Fibroblast of lung (primary cell): ENCODE measurements at regions not wholly inside any gene's neighbourhood (a gene's known extent, or its start where the extent isn't known, plus 50 kb on each side); places are given as distances from the start of the nearest gene placed in this dataset.

ENCODE experiments used
- DNase-seq, 2 donors: peaks; one replicate each; pipeline versions ENCODE4 v3.0.0 to v3.0.0-alpha.2; 2010; ENCODE audit warnings: low read depth in 2 of 2
- H2AFZ ChIP-seq: 2 replicates; pipeline ENCODE4 v1.5.1; 2012; ENCODE audit warnings: low read length, control low read depth, inconsistent platforms
- H3K27ac ChIP-seq: 2 replicates; pipeline ENCODE4 v1.5.1; 2011; ENCODE audit warnings: low read length, control low read depth; ENCODE audit not compliant: insufficient read depth
- H3K27me3 ChIP-seq: 2 replicates; pipeline ENCODE4 v1.5.1; 2011; ENCODE audit warnings: mild to moderate bottlenecking, low read length; ENCODE audit not compliant: control insufficient read depth, insufficient read depth
- H3K36me3 ChIP-seq: 2 replicates; pipeline ENCODE4 v1.5.1; 2011; ENCODE audit warnings: low read length; ENCODE audit not compliant: control insufficient read depth, insufficient read depth
- H3K4me1 ChIP-seq: 2 replicates; pipeline ENCODE4 v1.5.1; 2011; ENCODE audit warnings: low read length; ENCODE audit not compliant: control insufficient read depth, insufficient read depth; ENCODE audit errors: extremely low read depth
- H3K4me2 ChIP-seq: 2 replicates; pipeline ENCODE4 v1.5.1; 2011; ENCODE audit warnings: low read length, control low read depth; ENCODE audit not compliant: insufficient read depth; ENCODE audit errors: extremely low read depth
- H3K4me3 ChIP-seq, 4 experiments: fragments of 200-600 bp in 1 of 4; sonication (generic) in 1 of 4; replicated peaks in 1 of 4; 2 replicates each; pipeline ENCODE4 v1.5.1; 2011 to 2016; ENCODE audit warnings: low read length in 4 of 4, low read depth in 3 of 4, mild to moderate bottlenecking in 3 of 4, control low read depth in 2 of 4, inconsistent platforms in 1 of 4, mixed read lengths in 1 of 4; ENCODE audit not compliant: insufficient read depth in 1 of 4; ENCODE audit errors: control extremely low read depth in 1 of 4
- H3K79me2 ChIP-seq: 2 replicates; pipeline ENCODE4 v1.5.1; 2012; ENCODE audit warnings: mild to moderate bottlenecking, low read length, inconsistent platforms; ENCODE audit not compliant: control insufficient read depth, insufficient read depth
- H3K9ac ChIP-seq: 2 replicates; pipeline ENCODE4 v1.5.1; 2011; ENCODE audit warnings: mild to moderate bottlenecking, low read length, control low read depth; ENCODE audit not compliant: insufficient read depth
- H3K9me3 ChIP-seq: 2 replicates; pipeline ENCODE4 v1.5.1; 2012; ENCODE audit warnings: low read depth, low read length; ENCODE audit not compliant: control insufficient read depth, insufficient read depth
- H4K20me1 ChIP-seq: 2 replicates; pipeline ENCODE4 v1.5.1; 2011; ENCODE audit warnings: low read length; ENCODE audit not compliant: control insufficient read depth, insufficient read depth; ENCODE audit errors: extremely low read depth
- EZH2 ChIP-seq: IDR thresholded peaks from 2 replicates; pipeline ENCODE4 v1.5.1; 2012; ENCODE audit warnings: low read length, control low read depth, mild to moderate bottlenecking; ENCODE audit errors: missing control alignments
- TF ChIP-seq, protein P1 (sequence below), 2 donors: IDR thresholded peaks in 1 of 2; conservative IDR thresholded peaks in 1 of 2; 1 replicate in 1 of 2; 2 replicates in 1 of 2; pipeline ENCODE4 v1.5.1; 2011 to 2012; ENCODE audit warnings: low read length in 2 of 2, control low read depth in 1 of 2, inconsistent platforms in 1 of 2, low read depth in 1 of 2, mild to moderate bottlenecking in 1 of 2

DNA sequence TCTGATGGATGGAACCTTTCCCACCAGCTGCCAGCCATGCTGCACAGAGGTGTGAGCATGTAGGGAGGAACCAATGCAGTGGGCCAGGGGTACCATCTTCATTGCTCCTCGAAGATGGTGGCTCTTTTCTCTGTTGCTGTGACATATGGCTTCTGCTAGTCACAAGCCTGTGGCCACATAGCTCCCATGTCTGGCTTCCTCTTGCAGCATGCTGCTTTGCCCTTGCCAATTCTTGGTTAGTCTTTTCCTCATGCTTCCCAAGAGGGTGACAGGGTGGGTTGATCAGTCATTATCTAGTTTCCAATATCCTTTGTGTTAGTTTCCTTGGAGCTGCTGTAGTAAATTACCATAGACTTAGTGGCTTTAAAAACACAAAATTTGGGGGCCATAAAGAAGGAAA lies 123.4 kb downstream of the ETS2 start:
- TF ChIP-seq, protein P1, sequence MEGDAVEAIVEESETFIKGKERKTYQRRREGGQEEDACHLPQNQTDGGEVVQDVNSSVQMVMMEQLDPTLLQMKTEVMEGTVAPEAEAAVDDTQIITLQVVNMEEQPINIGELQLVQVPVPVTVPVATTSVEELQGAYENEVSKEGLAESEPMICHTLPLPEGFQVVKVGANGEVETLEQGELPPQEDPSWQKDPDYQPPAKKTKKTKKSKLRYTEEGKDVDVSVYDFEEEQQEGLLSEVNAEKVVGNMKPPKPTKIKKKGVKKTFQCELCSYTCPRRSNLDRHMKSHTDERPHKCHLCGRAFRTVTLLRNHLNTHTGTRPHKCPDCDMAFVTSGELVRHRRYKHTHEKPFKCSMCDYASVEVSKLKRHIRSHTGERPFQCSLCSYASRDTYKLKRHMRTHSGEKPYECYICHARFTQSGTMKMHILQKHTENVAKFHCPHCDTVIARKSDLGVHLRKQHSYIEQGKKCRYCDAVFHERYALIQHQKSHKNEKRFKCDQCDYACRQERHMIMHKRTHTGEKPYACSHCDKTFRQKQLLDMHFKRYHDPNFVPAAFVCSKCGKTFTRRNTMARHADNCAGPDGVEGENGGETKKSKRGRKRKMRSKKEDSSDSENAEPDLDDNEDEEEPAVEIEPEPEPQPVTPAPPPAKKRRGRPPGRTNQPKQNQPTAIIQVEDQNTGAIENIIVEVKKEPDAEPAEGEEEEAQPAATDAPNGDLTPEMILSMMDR (conservative IDR thresholded peaks at IDR 0.05 in 1 of 2, IDR thresholded peaks at IDR 0.05 in 1 of 2; ENCODE audit: low read depth in 1 of 2, low read length in 2 of 2): no peak
- TF ChIP-seq EZH2: no peak
- Histone ChIP-seq H4K20me1 (no peaks in the 10 kb centered on the region), H3K4me2 (no peak overlapping the region), H3K9ac (no peak overlapping the region), H3K4me3 (no peak overlapping the region), H3K27ac (no peak overlapping the region), H3K79me2 (no peaks in the 10 kb centered on the region), H3K9me3 (no peaks in the 10 kb centered on the region), H2AFZ (no peak overlapping the region), H3K27me3 (no peaks in the 10 kb centered on the region), H3K4me1 (peaks cover 10% of the 10 kb centered on the region), H3K36me3 (no peaks in the 10 kb centered on the region)
- no peak for DNase-seq

DNA sequence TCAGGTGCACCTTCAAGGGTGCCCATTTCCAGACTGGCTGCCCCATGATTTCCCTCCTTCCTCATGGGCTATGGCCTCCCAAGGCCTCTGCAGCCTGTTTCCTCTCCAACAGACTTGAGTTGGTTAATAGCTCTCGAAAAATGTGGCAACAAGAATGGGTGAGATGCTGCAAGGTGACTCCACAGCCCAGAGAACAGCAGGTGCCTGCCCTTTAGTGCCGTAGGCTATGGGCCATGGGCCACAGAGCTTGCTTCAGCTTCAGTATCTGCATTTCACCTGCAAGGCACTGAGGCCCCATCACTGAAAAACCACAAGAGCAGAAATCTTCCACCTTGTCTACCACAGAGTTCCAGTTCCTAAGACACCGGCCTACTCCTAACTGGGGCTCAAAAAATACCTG lies 122.0 kb downstream of the ETS2 start:
- Histone ChIP-seq H3K36me3 (no peaks in the 10 kb centered on the region), H3K4me3 (no peak overlapping the region), H3K4me2 (no peak overlapping the region), H3K27me3 (no peaks in the 10 kb centered on the region), H3K27ac (no peak overlapping the region), H4K20me1 (no peaks in the 10 kb centered on the region), H3K9me3 (no peaks in the 10 kb centered on the region), H3K79me2 (no peaks in the 10 kb centered on the region), H2AFZ (no peak overlapping the region), H3K9ac (no peak overlapping the region), H3K4me1 (peaks cover 10% of the 10 kb centered on the region)
- DNase-seq: no peak
- TF ChIP-seq, protein P1 (conservative IDR thresholded peaks at IDR 0.05 in 1 of 2, IDR thresholded peaks at IDR 0.05 in 1 of 2; ENCODE audit: low read depth in 1 of 2, low read length in 2 of 2): no peak
- TF ChIP-seq EZH2: no peak

DNA sequence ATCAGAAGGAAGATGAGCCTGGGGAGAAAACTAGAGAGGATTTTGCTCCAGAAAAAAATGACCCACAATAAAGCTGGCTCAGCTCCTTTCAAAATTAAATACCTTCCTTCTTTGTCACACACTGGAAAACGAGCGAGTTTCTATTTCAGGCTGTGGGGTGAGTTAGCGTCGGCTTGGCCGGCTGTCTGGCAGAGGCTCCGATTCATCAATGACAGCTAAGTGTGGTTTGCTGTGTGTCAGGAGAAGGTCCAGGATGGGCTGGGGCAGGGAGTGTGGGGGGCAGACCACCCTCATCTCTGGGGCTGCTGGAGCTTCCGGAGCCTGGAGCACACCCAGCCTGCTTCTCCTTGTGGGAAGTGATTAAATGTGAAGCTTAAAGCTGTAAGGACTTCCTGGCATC lies 120.2 kb downstream of the ETS2 start:
- Histone ChIP-seq H2AFZ (no peak overlapping the region), H3K4me2 (peak overlapping the region; percentile 86), H3K4me3 (no peak overlapping the region)

More for the DNA sequence above, 120.2 kb downstream of the ETS2 start:
- no peaks in the 10 kb centered on the region for H3K79me2 ChIP-seq
- DNase-seq: peak; percentile 94 to 97
- H3K9me3 ChIP-seq: no peaks in the 10 kb centered on the region
- H3K27ac ChIP-seq: peak overlapping the region; percentile 74
- no peaks in the 10 kb centered on the region for H4K20me1 ChIP-seq
- H3K9ac ChIP-seq: no peak overlapping the region
- no peaks in the 10 kb centered on the region for H3K36me3 ChIP-seq
- TF ChIP-seq, protein P1 (conservative IDR thresholded peaks at IDR 0.05 in 1 of 2, IDR thresholded peaks at IDR 0.05 in 1 of 2; ENCODE audit: low read depth in 1 of 2, low read length in 2 of 2): no peak
- no peak for TF ChIP-seq EZH2
- no peaks in the 10 kb centered on the region for H3K27me3 ChIP-seq
- peaks cover 10% of the 10 kb centered on the region for H3K4me1 ChIP-seq
